ENCODE measurements at regions not wholly inside any gene's neighbourhood (a gene's known extent, or its start where the extent isn't known, plus 50 kb on each side); places are given as distances from the start of the nearest gene placed in this dataset.
"Not testable (repeated sequence)": the region's sequence is repeated elsewhere in the genome, so short reads cannot be mapped to it uniquely, and the experiment has no call there.

GRCh38 chr6:3672339-3672738, 79.2 kb downstream of the PXDC1 start:
- DNase-seq (ENCODE audit: low read depth); H3K4me3 ChIP-seq (ENCODE audit: control insufficient read depth, low read depth, low read length): not testable (repeated sequence)

GRCh38 chr6:3671382-3671781, 80.1 kb downstream of the PXDC1 start:
- no peak for TF ChIP-seq CTCF (conservative IDR thresholded peaks at IDR 0.05; ENCODE audit: control insufficient read depth, insufficient read depth, low read depth, low read length)
- H3K4me3 ChIP-seq (ENCODE audit: control insufficient read depth, low read depth, low read length) = no peak overlapping the region
- no peak for DNase-seq (ENCODE audit: low read depth)

GRCh38 chr6:3670356-3670755, 81.2 kb downstream of the PXDC1 start:
- TF ChIP-seq CTCF (conservative IDR thresholded peaks at IDR 0.05; ENCODE audit: control insufficient read depth, insufficient read depth, low read depth, low read length) = no peak
- DNase-seq (ENCODE audit: low read depth) = no peak
- H3K4me3 ChIP-seq (ENCODE audit: control insufficient read depth, low read depth, low read length) = no peak overlapping the region

- TF ChIP-seq CTCF (conservative IDR thresholded peaks at IDR 0.05; ENCODE audit: control insufficient read depth, insufficient read depth, low read depth, low read length) = no peak
- no peak for DNase-seq (ENCODE audit: low read depth)
- H3K4me3 ChIP-seq (ENCODE audit: control insufficient read depth, low read depth, low read length) = no peak overlapping the region
These were observed 81.6 kb downstream of the PXDC1 start for GRCh38 chr6:3669916-3670315.

- no peak for TF ChIP-seq CTCF (conservative IDR thresholded peaks at IDR 0.05; ENCODE audit: control insufficient read depth, insufficient read depth, low read depth, low read length)
- no peak overlapping the region for H3K4me3 ChIP-seq (ENCODE audit: control insufficient read depth, low read depth, low read length)
- DNase-seq (ENCODE audit: low read depth) = no peak
These were observed 85.9 kb downstream of the PXDC1 start for GRCh38 chr6:3665608-3666007.

- no peak for TF ChIP-seq CTCF (conservative IDR thresholded peaks at IDR 0.05; ENCODE audit: control insufficient read depth, insufficient read depth, low read depth, low read length)
- no peak overlapping the region for H3K4me3 ChIP-seq (ENCODE audit: control insufficient read depth, low read depth, low read length)
- DNase-seq (ENCODE audit: low read depth) = no peak
These were observed 86.9 kb downstream of the PXDC1 start for GRCh38 chr6:3664625-3665041.

- TF ChIP-seq CTCF (conservative IDR thresholded peaks at IDR 0.05; ENCODE audit: control insufficient read depth, insufficient read depth, low read depth, low read length) = no peak
- H3K4me3 ChIP-seq (ENCODE audit: control insufficient read depth, low read depth, low read length) = no peak overlapping the region
- DNase-seq (ENCODE audit: low read depth) = no peak
These were observed 87.7 kb downstream of the PXDC1 start for GRCh38 chr6:3663811-3664210.

All from fibroblast of mammary gland (primary cell).